ENCODE measurements at regions not wholly inside any gene's neighbourhood (a gene's known extent, or its start where the extent isn't known, plus 50 kb on each side); places are given as distances from the start of the nearest gene placed in this dataset.

- Histone ChIP-seq H3K79me2 (replicated peaks; ENCODE audit: insufficient read depth, low read length) (no peaks in the 10 kb centered on the region), H2AFZ (ENCODE audit: low read depth, low read length) (no peak overlapping the region), H3K4me2 (ENCODE audit: low read length) (no peak overlapping the region), H4K20me1 (ENCODE audit: insufficient read depth) (no peaks in the 10 kb centered on the region), H3F3A (ENCODE audit: insufficient read depth, low read length, poor library complexity, severe bottlenecking) (no peaks in the 10 kb centered on the region), H3K27me3 (ENCODE audit: insufficient read depth, low read depth, low read length) (no peaks in the 10 kb centered on the region), H3K9ac (ENCODE audit: low read length) (no peak overlapping the region), H3K9me3 (ENCODE audit: low read length) (peaks cover 53% of the 10 kb centered on the region), H3K36me3 (ENCODE audit: insufficient read depth, low read length) (no peaks in the 10 kb centered on the region), H3K4me3 (ENCODE audit: low read length) (no peak overlapping the region), H3K27ac (ENCODE audit: low read length) (no peak overlapping the region), H3K9me2 (ENCODE audit: insufficient read depth, low read length) (no peaks in the 10 kb centered on the region)
- TF ChIP-seq TAF1 (IDR thresholded peaks at IDR 0.05; ENCODE audit: low read depth) = no peak
- no peak for TF ChIP-seq REST (IDR thresholded peaks at IDR 0.05; ENCODE audit: borderline replicate concordance)
- no peak for TF ChIP-seq EZH2 (IDR thresholded peaks at IDR 0.05; ENCODE audit: borderline replicate concordance, insufficient read depth, low read length, poor library complexity, severe bottlenecking)
- no peak for TF ChIP-seq POLR2AphosphoS5 (IDR thresholded peaks at IDR 0.05)
- no peak for TF ChIP-seq MXI1 (conservative IDR thresholded peaks at IDR 0.05; ENCODE audit: poor library complexity, severe bottlenecking)
- no peak for TF ChIP-seq SMC3 (conservative IDR thresholded peaks at IDR 0.05; ENCODE audit: poor library complexity)
- TF ChIP-seq CTCF (IDR thresholded peaks at IDR 0.05; ENCODE audit: poor library complexity, severe bottlenecking) = no peak
- no peak for TF ChIP-seq EP300 (conservative IDR thresholded peaks at IDR 0.05; ENCODE audit: poor library complexity, severe bottlenecking)
- no peak for TF ChIP-seq RAD21 (conservative IDR thresholded peaks at IDR 0.05)
Measured at GRCh38 chr17:26807024-26807423, 486.9 kb upstream of the WSB1 start.

GRCh38 chr17:26809033-26809432 lies 484.9 kb upstream of the WSB1 start:
- no peak overlapping the region for H3K27ac ChIP-seq (ENCODE audit: low read length)
- no peak overlapping the region for H3K9ac ChIP-seq (ENCODE audit: low read length)
- TF ChIP-seq MXI1 (conservative IDR thresholded peaks at IDR 0.05; ENCODE audit: poor library complexity, severe bottlenecking) (no peak), TAF1 (IDR thresholded peaks at IDR 0.05; ENCODE audit: low read depth) (no peak), RAD21 (conservative IDR thresholded peaks at IDR 0.05) (no peak), SMC3 (conservative IDR thresholded peaks at IDR 0.05; ENCODE audit: poor library complexity) (no peak), POLR2AphosphoS5 (IDR thresholded peaks at IDR 0.05) (no peak), EP300 (conservative IDR thresholded peaks at IDR 0.05; ENCODE audit: poor library complexity, severe bottlenecking) (no peak), REST (IDR thresholded peaks at IDR 0.05; ENCODE audit: borderline replicate concordance) (no peak), EZH2 (IDR thresholded peaks at IDR 0.05; ENCODE audit: borderline replicate concordance, insufficient read depth, low read length, poor library complexity, severe bottlenecking) (no peak), CTCF (IDR thresholded peaks at IDR 0.05; ENCODE audit: poor library complexity, severe bottlenecking) (no peak)
- no peaks in the 10 kb centered on the region for H4K20me1 ChIP-seq (ENCODE audit: insufficient read depth)
- no peaks in the 10 kb centered on the region for H3K27me3 ChIP-seq (ENCODE audit: insufficient read depth, low read depth, low read length)
- H2AFZ ChIP-seq (ENCODE audit: low read depth, low read length) = no peak overlapping the region
- H3K4me2 ChIP-seq (ENCODE audit: low read length) = no peak overlapping the region
- no peaks in the 10 kb centered on the region for H3K9me2 ChIP-seq (ENCODE audit: insufficient read depth, low read length)
- H3K4me3 ChIP-seq (ENCODE audit: low read length) = no peak overlapping the region
- H3K36me3 ChIP-seq (ENCODE audit: insufficient read depth, low read length) = no peaks in the 10 kb centered on the region
- peaks cover 40% of the 10 kb centered on the region for H3K9me3 ChIP-seq (ENCODE audit: low read length)
- no peaks in the 10 kb centered on the region for H3K79me2 ChIP-seq (replicated peaks; ENCODE audit: insufficient read depth, low read length)
- H3F3A ChIP-seq (ENCODE audit: insufficient read depth, low read length, poor library complexity, severe bottlenecking) = no peaks in the 10 kb centered on the region
